ENCODE measurements at regions not wholly inside any gene's neighbourhood (a gene's known extent, or its start where the extent isn't known, plus 50 kb on each side); places are given as distances from the start of the nearest gene placed in this dataset.

DNA sequence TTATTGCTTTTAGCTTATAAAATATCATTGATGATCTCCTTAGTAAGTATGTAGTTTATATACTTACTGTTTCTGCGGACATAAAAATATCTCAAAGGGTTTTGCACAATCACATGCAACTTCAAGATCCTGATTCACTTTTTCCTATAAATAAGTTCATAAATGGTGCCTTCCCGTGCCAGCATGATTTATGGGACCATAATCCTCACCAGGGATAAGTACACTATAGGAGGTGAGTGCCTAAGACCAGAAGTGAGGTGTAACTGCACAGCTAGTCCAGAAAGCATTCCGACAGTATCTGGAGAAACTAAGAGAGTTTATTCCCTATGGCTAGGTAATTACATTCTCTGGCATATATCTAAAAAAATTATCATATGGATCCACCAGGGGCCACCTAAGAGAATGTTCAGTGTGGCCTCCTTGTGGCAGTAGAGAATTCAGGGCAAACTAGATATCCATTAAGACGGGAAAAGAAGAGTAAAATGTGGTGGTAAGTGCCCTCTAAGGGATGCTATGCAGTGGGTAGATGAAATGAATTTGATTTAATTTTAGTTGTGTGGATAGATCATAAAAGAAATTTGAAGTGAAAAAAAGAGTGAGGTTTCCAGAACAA lies 402.5 kb upstream of the SLC24A2 start:
- DNase-seq = peak; percentile 17

DNA sequence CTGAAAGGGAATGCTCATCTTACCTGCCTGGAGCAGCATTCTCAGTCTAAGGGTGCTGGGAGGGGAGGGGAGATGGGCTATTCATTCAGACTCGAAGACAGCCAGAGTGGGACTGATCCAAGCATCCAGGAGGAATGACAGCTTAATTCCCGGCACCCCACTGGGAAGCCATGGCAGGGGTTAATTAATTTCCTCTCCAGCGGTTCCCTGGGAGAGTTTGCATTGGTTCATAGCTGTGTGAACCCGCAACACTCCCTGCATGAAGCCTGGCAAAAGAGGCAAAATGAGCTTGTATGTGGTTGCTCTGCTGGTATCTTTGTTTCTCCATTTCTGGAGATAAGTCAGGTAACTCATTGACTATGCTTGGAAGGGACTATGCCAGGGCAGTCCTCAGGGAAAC lies 401.0 kb upstream of the SLC24A2 start:
- no peak for DNase-seq

DNA sequence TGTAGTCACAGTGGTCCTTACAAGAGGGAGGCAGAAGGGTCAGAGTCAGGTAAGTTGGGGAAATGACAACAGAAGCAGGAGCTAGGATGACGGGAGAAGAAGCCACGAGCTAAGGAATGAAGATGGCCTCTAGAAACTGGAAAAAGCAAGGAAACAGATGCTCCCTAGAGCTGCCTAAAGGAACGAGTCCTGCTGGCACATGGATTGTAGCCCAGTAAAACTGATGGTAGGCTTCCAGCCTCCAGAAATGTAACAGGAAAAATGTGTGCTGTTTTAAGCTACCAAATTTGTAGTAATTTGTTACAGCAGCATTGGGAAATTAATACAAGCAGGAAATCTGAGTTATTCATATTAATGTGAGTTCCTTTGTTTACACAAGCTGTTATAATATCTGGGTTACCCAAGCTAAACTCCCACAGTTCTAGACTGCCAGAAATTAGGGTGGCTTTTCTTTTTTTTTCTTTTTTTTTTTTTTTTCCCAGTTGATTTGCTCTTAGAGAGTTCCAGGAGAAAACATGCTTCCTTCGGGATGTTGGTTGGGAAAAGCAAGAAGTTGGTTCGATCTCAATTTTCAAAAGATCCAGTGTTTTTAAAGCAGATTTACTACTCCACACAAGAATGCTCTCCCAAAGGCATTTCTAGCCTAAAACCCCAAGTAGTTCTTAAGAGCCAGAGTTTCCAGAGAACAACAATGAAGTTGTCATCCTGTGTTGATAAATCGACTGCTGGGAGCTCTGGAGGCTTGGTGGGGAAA lies 400.0 kb upstream of the SLC24A2 start:
- no peak for DNase-seq

DNA sequence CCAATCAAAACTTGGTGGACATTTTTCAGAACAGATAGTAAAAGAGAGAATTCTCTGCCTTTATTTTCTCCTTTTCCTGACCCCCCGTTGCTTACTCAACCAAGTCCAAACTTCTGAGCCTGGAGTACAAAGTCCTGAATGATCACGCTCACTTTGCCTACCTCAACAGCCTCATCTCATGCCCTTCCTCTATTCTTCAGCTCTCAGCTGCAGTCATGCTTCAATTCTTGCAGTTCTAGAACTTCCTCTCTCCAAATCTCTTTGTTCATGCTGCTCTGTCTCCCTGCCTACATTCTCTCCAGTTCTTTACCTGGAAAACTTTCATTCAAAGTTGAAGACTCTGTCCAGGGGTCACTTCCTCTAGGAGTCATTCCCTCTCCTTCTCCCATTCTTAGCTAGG lies 398.5 kb upstream of the SLC24A2 start:
- DNase-seq = no peak

DNA sequence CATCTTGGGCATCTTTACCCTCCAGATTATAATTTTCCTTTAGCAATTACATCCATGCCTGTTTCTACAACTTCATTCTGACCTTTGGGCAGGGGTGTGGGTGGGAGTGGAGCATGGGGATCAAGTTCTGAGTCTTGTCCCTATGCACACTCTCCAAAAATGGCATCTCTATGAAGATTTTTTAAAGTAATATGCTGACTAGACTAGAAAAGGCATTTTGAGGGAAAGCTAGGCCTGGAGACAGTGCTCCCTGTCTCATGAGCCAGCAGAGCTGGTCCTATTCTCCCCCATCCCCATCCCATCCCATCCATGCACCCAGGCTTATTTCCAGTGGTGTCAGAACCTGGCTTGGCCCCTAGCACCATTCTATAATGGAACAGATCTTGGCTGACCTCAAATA lies 398.0 kb upstream of the SLC24A2 start:
- DNase-seq = no peak

DNA sequence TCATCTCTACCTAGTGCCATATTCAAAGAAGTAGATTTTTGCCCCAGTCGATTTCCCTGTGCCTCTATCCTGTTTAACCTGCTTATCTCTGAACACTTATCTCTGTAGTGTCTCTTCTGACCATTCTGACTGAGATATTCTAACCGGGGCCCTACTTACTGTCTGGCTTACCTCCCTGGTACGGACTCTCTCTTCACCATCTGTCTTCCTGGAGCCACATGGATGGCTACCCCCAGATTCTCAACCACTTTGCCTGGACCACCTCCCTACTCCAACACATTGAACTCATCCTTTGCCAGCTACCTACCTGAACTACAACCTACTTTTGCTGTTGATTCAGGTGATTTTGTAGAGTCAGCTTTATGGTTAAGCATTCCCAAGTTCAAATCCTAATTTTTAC lies 397.4 kb upstream of the SLC24A2 start:
- no peak for DNase-seq

DNA sequence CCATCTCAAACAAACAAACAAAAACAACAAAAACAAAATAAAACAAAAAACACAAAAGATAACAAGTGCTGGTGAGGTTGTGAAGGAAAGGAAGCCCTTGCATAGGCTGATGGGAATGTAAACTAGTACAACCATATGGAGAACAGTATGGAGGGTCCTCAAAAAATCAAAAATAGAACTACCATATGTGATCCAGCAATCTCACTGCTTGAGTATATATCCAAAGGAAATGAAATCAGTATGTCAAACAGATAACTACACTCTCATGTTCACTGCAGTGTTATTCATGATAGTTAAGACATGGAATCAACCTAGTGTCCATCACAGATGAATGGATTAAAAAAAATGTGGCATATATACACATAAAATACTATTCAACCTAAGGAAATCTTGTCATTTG lies 395.7 kb upstream of the SLC24A2 start:
- no peak for DNase-seq

DNA sequence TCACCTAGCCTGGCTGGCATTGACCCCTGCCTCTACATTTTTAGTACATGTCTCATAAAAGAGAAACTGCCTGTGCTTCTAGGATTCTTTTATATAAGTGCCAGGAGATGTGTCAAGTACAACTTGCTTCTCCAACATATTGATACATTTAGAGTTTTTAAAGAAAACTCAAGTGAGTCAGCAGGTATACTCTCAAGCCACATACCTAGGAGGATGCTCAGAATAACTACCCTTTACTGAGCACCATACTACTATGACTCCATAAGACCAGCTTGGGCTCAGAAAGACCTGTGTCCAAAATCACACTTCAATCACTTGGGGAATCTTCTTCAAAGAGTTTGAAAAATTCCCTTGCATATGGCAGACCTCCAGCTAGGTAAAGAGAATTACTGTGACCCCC lies 389.8 kb upstream of the SLC24A2 start:
- DNase-seq = no peak

DNA sequence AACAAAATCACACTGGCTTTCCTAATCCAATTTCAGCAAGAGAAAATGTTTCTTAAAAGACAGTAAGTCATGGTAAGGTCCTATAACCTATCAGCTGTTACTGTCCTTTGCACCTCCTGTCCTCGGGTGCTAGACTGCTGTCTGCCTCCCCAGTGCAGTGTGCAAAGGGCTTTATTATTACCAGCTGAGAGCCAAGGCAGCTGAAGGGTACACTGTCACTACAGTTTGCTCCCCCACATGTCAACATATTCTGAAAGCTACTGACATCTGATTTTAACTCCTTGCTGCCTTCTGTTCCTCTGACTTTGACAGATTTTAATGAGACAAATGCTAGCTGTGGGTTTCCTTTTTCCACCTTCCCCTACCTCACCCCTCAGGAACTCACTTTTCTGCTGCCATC lies 389.4 kb upstream of the SLC24A2 start:
- no peak for DNase-seq

DNA sequence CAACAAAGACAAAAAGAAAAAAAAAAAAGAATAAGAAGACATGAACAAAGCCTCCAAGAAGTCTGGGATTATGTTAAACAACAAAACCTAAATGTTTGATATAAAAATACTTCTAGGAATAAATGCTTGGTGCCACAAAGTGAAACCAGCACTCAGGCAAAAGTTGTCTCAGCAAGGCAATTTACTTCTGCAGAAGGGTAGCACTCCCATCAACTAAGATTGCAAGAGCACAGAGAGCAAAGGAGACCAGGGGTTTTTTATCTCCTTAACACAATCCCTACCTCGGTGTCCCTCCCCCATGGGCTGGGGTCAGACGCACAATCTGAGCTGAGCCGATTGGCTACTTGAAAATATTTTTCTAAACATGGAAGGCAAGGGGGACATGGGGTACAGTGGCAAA lies 381.3 kb upstream of the SLC24A2 start:
- no peak for DNase-seq

DNA sequence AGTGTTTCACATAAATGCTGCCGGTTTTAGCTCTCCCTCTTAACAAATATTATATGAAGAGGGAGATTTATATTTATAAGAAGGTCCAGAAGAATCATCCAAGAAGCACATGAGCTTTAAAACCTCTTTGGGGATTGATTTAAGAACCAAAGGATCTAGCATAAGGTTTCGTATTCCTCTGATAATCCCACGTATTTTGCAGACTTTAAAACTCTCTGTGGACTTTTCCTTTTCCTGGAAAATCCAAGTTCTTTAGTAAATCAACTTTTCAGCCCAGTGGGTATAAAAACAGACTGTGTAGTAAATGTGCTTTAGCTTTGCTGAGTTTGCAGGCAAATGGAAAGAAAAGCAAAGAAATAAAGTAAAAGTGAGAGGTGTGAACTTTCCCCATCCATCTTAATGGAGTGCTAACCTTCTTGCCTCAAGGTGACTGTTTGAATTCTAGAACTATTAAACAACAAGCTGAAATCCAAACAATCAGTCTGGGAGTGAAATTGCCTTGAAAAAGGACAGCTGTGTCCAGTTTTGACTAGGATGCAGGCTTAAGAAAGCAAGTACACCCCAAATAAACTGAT lies 363.4 kb upstream of the SLC24A2 start:
- no peak for DNase-seq

DNA sequence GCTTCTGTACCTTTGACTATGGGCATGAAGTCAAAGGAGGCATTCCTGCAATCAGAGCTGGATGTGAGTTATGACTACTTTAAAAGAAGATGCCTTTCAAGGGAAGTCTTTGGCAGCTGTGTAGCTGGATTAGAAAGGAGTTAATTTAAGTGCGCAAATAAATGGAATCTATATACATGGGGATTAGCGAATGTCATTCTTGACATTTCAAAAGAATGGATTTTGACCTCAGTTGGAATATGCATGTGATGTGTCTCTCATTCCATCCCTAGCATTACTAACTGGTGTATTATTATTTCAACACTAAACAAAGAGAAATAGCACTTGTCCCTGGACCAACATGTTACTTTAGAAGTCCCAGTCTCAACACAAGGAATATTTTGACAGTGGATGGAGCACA lies 359.6 kb upstream of the SLC24A2 start:
- no peak for DNase-seq

DNA sequence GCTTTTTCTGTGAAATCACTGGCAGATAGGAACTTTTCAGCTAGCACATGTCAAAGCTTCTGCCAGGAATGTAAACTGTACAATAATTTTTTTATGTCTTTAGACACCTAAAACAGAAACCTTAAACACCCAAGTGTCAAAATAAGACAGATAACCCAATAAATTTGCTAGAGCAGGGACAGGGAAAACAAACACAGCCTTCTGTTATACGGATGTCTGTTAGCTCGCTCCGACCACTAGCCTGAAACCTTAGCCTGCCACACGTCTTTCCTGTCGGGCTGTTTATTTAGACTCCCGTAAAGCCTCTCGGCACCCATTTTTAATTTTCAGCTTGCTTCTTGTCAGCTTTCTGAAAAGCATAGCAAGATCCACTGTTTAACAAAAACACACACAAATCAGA lies 355.4 kb upstream of the SLC24A2 start:
- DNase-seq = peak; percentile 12

DNA sequence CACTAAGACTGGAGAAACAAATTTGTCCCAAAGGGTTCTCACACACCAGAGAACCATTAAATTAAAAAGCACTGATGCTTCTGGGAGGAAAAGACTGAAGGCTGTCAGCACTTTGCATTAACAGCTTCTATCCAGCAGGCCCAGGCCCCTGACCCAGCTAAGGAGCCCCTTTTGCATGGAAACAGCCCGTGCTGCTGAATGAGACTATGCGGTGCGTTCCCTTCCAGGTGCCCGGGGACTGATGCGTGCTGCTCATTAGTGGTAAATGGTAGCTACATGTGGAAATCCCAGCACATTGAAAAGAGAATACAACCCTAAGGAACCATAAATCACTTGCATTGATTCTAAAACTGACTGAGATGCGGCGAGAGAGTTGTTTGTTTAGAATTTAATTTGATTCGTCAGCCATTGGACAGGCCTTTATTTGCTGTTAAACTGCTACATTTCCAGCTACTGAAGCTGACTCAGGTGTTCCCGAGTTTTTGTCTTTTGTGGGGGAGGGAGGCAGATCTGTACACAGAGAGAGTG lies 351.0 kb upstream of the SLC24A2 start:
- no peak for DNase-seq

DNA sequence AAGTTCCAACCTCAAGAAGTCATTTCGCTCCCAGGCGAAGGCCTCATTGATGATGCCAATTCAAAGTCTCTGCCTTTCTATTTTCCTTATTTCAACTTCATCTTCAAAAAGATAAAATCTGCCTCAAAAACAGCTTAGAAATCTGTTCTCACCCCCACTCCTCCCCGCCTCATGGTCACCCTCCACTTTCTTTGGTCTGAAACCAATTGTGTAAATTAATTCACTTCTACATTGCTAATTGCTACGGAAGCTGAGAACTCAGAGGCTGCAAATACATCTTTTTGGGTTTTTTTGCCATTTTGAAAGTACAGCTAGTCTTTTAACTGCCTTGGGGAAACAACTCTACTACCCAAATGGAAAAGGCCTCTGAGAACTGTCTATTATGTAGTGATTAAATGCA lies 350.0 kb upstream of the SLC24A2 start:
- DNase-seq = no peak

DNA sequence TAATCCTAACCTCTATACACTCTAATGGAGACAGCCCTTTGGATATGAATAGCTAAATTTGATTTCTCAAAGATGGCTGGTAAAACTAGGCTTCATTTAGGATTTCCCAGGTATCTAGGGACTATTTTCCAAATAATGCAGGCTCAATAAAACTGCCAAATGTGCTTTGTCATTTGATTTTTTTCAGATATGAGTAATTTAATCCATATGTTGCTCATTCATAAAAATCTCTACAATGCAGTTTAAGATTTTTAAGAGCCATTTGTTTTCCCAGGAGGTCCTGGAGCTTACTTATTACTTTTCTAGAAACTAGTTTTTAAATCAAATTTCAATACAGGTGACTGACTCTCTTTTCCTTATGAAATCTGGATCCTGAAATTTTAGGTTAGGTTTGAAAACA lies 349.3 kb upstream of the SLC24A2 start:
- no peak for DNase-seq

DNA sequence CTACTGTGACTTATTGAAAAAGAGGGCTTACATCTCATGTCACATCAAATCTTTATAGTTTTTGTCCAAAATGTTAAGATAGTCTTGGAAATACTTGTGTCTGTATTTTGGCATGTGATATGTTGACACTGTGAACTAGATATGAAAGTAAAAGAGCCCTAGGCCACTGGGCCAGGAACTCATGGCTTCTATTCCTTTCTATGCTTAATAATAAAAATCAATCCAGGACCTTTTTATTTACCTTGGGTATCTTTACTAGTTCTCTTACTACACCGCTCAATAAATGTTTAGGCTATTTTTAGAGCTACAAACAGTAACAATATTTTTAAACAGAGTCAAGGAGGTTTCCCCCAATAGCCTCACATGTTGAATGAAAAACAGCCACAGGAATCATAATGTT lies 348.6 kb upstream of the SLC24A2 start:
- no peak for DNase-seq

DNA sequence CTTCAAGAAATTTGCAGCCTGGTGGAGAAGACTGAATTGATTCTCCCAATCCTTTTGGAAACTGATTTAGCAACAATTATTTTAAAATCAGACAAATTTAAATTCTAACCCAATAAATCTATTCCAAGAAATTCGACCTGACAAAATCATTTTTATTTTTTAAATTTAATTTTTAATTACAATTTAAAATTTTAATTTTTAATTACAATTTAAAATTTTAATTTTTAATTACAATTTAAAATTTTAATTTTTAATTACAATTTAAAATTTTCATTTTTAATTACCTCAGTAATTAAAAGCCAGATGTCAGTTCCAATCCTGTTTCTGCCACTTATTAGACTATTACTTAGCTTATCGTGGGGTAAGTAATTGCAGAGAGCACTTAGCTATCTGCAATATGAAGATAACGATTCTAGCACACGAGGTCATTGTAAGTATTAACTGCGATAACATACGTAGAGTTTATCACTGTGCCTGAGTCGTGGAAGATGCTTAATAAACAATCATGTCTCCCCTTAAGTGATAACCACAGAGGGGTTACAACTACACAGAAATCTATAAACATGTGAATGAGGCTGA lies 346.4 kb upstream of the SLC24A2 start:
- DNase-seq = peak; percentile 26

DNA sequence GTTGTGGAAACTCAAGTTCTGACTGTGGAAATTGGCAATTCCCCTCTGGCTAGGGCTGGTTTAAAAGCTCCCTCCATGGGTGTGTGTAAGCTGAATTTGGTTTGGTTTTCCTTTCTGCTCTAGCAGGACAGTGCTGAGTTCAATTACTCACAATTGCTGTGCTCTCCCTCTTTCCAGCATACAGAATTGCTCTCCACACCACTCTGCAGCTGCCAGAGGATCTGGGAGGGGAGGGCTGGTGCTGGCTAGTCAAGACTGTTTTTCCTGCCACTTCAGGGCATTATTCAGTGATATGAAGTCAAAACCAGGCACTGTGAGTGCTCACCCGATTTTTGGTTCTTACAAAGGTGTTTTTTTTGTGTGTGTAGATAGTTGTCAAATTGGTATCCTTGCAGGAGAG lies 336.9 kb upstream of the SLC24A2 start:
- no peak for DNase-seq

DNA sequence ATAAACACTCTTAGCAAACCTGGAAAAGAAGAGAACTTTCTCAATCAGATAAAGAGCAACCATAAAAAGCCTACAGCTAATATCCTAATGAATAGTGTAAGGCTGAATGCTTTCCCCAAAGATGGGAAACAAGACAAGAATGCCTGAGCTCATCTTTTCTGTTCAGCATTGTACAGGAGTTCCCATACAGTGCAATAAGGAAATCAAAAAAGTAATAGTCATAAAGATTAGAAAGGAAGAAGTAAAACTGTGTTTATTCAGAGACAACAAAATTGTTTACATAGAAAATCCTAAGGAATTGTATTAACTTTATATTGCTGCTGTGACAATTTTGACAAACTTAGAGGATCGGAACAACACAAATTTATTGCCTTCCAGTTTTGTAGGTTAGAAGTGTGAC lies 330.7 kb upstream of the SLC24A2 start:
- DNase-seq = no peak

DNA sequence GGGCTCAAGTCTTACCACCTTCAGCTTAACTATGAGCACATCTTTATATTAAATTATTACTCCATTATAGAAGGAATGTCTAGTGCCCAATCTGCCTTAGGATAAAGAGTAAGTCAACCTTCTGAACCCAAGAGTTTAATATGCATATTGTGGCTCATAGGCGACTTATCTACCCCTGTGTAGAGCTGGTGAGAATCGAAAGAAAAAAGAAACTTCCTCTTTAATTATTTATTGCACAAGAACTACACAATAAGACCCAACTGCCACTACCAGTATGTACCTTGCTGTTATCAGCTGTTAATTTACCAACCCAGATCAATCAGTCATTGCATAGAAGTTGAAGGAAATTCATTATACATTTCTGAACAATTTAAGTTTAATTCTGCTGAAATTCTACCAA lies 329.1 kb upstream of the SLC24A2 start:
- peak; percentile 74 for DNase-seq

DNA sequence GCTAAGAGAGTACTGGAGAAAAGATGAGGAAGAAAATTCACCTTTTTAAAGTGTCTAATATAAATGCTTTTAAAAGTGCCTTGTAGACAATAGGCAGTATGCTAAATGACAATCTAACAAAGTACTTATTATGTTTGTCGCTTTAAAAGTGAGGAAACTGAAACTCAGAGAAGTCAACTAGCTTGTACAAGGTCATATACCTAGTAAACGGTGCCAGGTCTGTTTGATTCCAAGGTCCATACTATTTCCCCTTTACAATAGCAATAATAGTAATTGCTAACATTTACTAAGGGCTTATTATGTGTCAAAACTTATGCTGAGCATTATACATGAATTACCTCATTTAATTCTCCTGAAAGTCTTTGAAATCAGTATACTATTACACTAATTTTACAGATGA lies 328.6 kb upstream of the SLC24A2 start:
- DNase-seq = no peak

DNA sequence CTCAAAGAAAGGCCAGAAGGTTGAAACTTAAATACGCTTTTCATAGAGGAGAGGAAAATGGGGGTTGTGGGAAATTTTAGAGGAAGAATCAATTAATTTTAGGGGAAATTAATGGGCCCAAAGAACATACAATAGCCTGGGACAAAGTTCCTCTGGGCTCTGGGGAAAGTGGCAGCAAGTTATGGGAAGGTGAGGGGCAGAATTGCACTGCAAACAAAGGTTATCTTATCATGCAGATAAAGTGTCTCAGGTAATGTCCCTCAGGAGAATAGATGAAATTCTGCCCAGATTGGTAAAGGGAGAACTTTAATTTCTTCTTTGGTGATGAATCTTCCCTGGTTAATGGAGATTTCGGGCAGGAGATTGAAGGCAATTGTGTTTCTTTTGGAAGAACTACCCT lies 326.1 kb upstream of the SLC24A2 start:
- no peak for DNase-seq

DNA sequence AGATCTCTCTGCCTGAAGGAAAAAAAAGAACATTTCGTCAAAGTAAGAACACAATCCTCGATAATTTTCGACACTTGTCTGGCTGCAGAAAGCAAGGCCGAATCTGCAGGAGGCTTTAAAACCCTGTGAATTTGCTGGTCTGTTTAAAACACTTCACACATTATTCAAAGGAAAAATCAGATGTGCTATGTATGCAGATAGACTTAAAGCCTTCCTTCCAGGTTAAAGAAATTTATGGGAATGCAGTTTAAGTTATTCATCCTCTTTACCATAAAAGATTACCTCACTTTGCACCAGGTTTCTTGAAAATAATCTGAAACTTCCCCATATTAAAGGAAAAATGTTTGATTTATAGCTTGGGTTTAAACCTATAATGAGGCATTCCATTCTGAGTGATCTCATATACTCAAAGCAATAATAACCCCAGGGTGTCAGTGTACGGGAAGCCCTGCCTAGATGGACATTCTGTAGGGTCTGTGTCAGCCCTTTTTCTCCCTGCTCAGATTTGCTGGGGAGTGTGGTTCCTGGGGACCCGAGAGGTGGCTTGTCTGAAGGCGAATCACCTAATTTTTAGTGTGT lies 323.5 kb upstream of the SLC24A2 start:
- no peak for DNase-seq
